Islet precursor cell (in vitro differentiated cells): ENCODE measurements at regions not wholly inside any gene's neighbourhood (a gene's known extent, or its start where the extent isn't known, plus 50 kb on each side); places are given as distances from the start of the nearest gene placed in this dataset.

Experiments used
- DNase-seq: peaks from one replicate; pipeline ENCODE4 v3.0.0-alpha.2; 2018

- DNase-seq: no peak
Observed at GRCh38 chrX:22396408-22396807, 123.7 kb downstream of the CBLL2 start.

GRCh38 chrX:22397566-22397965 is 124.9 kb downstream of the CBLL2 start:
- no peak for DNase-seq

DNA sequence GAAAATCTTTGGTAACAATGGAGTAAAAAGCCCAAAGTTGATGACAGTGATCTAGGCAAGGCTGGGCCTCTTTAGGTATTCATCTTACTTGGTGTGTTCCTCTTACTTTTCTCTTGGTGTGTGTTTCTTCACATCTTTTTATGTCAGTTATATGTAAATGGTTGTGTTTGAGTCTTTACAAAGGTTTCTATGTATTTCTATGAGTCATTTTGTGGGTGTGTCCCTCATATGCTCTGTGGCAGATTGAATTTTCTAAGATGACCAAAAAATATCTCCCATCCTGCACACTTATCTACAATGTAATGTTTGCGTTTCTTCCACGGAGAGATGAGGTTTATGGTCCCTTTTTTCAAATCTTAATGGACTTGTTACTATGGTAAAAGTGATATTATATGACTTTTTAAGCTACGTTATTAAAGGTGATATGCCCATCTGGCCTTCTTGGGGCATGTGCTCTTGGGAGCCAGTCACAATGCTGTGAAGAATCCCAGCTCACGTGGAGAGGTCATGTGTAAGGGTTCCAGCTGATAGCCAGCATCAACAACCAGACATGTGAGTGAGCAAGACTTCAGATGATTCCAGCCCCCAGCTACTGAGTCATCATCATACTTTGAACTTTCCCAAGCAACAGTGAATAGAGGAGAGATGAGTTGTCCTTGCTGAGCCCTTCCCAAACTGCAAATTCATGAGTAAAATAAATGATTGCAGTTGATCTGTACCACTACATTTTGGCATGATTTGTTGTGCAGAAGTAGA is 126.9 kb downstream of the CBLL2 start:
- no peak for DNase-seq

DNA sequence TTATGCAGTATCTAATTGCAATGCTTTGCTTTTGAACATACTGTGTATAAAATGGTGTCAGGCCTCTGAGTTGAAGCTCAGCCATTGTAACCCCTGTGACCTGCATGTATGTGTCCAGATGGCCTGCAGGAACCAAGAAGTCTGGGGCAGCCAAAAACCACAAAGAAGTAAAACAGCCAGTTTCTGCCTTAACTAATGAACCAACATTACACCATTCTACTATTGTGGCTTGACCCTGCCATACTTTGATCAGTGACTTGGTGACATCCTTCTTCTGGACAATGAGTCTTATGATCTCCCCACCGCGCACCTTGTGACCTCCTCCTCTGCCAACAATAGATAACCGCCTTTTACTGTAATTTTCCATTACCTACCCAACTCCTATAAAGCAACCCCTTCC is 131.6 kb downstream of the CBLL2 start:
- DNase-seq: no peak

- DNase-seq: no peak
Observed at GRCh38 chrX:22406201-22406737, 133.6 kb downstream of the CBLL2 start.

- DNase-seq: no peak
Observed at GRCh38 chrX:22409418-22409817, 136.7 kb downstream of the CBLL2 start.

GRCh38 chrX:22424122-22424915 is 151.6 kb downstream of the CBLL2 start:
- no peak for DNase-seq

- no peak for DNase-seq
Observed at GRCh38 chrX:22424919-22425318, 152.2 kb downstream of the CBLL2 start.

DNA sequence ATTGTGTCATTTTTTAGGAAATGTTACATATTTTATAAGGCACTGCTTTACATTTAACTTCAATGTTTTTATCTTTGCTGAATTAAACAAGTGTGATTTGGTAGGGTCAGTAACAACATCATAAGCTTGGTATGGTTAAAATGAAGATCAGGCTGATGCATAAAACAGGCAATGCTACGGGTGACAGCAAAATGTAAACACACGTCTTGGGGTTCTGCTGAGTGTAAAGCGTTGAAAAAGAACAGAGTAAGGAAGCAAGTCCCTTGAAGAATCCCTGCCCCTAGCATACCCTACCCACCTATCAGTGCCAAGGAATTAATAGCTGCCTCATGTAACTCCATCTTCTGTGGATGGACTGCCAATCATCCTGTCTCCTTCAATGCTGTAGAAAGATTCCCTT is 157.0 kb downstream of the CBLL2 start:
- DNase-seq: no peak

- no peak for DNase-seq
Observed at GRCh38 chrX:22430701-22431100, 158.0 kb downstream of the CBLL2 start.

- DNase-seq: no peak
Observed at GRCh38 chrX:22433292-22434070, 160.8 kb downstream of the CBLL2 start.

DNA sequence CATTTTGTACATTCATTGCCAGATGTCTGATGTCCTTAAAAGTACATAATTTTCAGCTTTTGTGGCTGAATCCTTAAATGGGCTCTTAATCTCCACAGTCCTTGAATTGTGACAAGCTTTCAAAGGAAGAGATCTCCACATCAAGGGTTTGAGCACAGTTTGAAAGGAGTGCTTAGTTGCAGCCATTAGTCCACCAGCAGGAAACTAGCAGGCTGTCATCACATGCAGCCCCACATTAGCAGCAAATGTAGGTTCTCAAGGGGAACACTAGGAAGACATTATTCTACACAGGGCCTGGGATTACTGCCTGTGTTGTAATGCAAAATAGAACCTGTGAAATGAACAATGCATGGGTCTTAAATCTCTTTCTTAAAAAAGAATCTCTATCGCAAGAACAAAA is 173.2 kb downstream of the CBLL2 start:
- no peak for DNase-seq

DNA sequence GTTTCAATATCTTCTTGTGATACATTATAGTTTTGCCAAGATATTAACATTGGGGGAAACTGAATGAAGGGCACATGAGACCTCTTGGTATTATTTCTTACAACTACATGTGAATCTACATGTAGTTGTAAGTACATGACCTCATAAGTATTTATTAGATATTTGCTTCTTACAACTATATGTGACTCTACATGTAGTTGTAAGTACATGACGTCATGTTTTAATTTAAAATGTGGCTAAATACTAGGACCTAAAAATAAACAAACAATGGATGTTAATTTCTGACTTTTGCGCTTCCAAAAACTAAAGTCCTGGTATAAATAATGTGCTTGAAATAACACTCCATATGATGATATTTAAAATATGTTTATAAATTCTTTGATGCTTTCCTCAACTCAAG is 190.2 kb downstream of the CBLL2 start:
- DNase-seq: no peak

GRCh38 chrX:22467571-22467970 is 194.9 kb downstream of the CBLL2 start:
- no peak for DNase-seq

- no peak for DNase-seq
Observed at GRCh38 chrX:22481436-22481835, 208.7 kb downstream of the CBLL2 start.

DNA sequence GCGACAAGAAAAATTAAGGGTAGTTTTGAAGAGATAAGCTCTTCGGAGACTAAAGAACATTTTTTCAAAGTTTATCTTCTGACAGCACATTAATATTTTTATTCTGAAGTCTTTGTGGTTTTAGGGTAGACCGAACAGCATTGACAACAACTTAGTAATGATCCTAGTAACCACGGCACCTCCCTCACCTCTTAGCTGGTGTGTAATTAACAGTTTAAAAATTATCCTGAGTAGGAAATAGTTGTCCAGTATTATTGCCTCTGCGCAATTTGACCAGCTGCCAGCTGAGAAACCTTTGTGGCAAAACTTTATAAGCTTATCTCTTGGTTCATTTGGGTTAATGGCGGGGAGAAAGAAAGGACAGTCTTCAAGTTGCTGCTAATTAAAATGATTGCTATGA is 213.6 kb downstream of the CBLL2 start:
- DNase-seq: no peak

GRCh38 chrX:22516893-22517292 is 244.2 kb downstream of the CBLL2 start:
- DNase-seq: no peak

DNA sequence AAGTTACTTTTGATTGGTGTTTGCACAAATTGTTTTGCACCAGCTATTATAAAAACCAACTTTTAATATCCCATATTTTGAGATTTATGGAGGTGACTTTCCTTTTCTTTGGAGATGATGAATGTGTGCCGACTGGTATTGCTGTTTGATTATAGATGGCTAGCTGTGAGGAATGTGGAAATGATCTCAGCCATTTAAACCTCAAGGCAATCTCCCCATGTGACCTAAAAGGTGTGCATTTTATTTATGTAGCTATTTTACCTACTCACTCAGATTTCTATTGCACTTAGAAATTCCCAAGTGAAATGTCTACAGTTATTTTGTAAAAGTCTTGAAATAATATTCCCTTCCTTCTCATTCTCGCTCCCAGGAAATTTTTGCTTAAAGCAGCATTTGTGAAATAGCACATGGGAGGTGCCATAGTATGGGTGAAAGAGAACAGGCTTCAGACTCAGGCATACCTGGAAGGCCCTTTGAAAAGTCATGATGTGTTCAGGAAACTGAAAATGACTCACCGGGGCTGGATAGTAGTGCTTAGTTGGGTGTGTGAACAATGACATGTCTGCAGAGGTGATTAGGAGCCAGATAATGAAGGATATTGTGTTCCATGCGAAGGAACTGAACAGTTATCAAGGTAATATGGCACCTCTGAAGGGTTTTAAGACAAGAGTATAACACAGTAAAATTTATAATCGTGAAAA is 247.6 kb downstream of the CBLL2 start:
- DNase-seq: peak; percentile 63

GRCh38 chrX:22526339-22526738 is 253.6 kb downstream of the CBLL2 start:
- DNase-seq: no peak

DNA sequence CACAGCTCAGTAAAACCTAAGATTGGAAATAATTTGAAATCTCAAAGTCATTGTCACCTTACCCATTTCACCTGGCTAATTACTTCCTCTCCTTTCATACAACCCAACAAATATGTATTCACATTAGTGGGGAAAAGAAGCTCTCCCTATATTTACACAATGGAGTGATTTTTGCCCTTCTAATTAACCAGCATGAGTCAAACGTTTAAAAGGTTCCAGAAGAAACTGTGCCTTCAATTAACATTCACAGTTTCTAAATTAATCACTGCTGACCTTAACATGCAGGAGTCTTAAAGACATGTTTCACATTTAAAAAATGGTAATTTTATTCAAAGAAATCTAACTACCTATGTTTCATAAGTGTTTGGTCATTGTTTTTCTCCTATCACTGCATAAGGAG is 254.6 kb downstream of the CBLL2 start:
- DNase-seq: no peak

DNA sequence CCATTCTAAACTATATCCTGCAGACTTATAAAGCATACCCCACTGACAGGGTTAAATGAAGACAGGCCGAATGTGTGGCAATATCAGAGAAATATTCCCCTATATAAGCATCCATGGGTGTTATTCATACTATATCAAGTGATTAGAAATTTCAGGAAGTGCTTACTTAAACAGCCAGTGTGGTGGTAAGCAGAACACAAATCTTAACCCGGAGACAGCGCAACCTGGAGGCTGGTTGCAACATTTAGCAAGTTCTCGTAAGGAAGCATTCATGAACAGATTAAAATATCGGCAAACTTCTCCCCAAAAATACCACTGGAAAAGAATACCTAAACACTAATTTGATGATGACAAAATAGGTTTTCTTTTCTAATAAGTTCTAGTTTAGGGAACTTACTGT is 261.2 kb downstream of the CBLL2 start:
- no peak for DNase-seq

DNA sequence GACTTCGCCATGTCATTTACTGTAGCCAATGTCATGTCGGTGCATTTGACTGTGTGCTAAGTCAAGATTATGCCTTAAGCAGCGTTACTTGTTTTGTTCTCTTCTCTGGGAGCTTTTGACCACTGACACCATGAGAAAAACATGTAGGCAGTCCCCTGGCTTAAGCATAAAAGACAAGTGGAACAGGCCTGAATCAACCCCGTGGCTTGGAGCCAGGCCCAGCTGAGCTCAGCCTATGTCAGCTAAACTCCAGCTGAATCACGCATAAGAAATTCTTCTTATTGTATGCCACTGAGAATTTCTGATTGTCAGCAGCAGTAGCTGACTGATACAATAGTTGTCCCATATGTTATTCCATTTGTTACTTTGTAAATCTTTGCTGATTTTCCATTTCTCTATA is 261.9 kb downstream of the CBLL2 start:
- DNase-seq: no peak
